ENCODE measurements at regions not wholly inside any gene's neighbourhood (a gene's known extent, or its start where the extent isn't known, plus 50 kb on each side); places are given as distances from the start of the nearest gene placed in this dataset.

DNA sequence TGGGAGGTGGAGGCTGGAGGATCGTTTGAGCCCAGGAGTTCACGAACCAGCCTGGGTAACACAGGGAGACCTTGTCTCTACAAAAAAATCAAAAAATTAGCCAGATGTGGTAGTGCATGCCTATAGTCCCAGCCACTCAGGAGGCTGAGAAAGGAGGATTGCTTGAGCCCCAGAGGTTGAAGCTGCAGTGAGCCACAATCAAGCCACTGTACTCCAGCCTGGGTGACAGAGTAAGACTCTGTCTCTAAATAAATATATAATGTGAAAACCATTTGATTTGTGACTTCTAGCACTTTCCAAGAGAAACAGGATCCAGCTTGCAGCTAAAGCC, 459.1 kb downstream of the SOX9 start:
- TF ChIP-seq, protein P1, sequence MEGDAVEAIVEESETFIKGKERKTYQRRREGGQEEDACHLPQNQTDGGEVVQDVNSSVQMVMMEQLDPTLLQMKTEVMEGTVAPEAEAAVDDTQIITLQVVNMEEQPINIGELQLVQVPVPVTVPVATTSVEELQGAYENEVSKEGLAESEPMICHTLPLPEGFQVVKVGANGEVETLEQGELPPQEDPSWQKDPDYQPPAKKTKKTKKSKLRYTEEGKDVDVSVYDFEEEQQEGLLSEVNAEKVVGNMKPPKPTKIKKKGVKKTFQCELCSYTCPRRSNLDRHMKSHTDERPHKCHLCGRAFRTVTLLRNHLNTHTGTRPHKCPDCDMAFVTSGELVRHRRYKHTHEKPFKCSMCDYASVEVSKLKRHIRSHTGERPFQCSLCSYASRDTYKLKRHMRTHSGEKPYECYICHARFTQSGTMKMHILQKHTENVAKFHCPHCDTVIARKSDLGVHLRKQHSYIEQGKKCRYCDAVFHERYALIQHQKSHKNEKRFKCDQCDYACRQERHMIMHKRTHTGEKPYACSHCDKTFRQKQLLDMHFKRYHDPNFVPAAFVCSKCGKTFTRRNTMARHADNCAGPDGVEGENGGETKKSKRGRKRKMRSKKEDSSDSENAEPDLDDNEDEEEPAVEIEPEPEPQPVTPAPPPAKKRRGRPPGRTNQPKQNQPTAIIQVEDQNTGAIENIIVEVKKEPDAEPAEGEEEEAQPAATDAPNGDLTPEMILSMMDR (IDR thresholded peaks at IDR 0.05; ENCODE audit: control insufficient read depth, extremely low read depth, insufficient read depth): no peak
- H3K4me3 ChIP-seq (ENCODE audit: low read depth, low read length): no peak overlapping the region
- DNase-seq (ENCODE audit: low read depth): no peak

GRCh38 chr17:72580321-72581127, 459.7 kb downstream of the SOX9 start:
- TF ChIP-seq, protein P1 (IDR thresholded peaks at IDR 0.05; ENCODE audit: control insufficient read depth, extremely low read depth, insufficient read depth): no peak
- H3K4me3 ChIP-seq (ENCODE audit: low read depth, low read length): no peak overlapping the region
- DNase-seq (ENCODE audit: low read depth): peak; percentile 72

- TF ChIP-seq, protein P1 (IDR thresholded peaks at IDR 0.05; ENCODE audit: control insufficient read depth, extremely low read depth, insufficient read depth): no peak
- no peak overlapping the region for H3K4me3 ChIP-seq (ENCODE audit: low read depth, low read length)
- no peak for DNase-seq (ENCODE audit: low read depth)
Measured at GRCh38 chr17:72587156-72587555, 466.3 kb downstream of the SOX9 start.

GRCh38 chr17:72587773-72588511, 467.1 kb downstream of the SOX9 start:
- no peak overlapping the region for H3K4me3 ChIP-seq (ENCODE audit: low read depth, low read length)
- no peak for DNase-seq (ENCODE audit: low read depth)
- TF ChIP-seq, protein P1 (IDR thresholded peaks at IDR 0.05; ENCODE audit: control insufficient read depth, extremely low read depth, insufficient read depth): no peak

GRCh38 chr17:72588561-72588960, 467.7 kb downstream of the SOX9 start:
- no peak overlapping the region for H3K4me3 ChIP-seq (ENCODE audit: low read depth, low read length)
- DNase-seq (ENCODE audit: low read depth): no peak
- TF ChIP-seq, protein P1 (IDR thresholded peaks at IDR 0.05; ENCODE audit: control insufficient read depth, extremely low read depth, insufficient read depth): no peak

GRCh38 chr17:72588961-72589360, 468.1 kb downstream of the SOX9 start:
- no peak for DNase-seq (ENCODE audit: low read depth)
- TF ChIP-seq, protein P1 (IDR thresholded peaks at IDR 0.05; ENCODE audit: control insufficient read depth, extremely low read depth, insufficient read depth): no peak
- no peak overlapping the region for H3K4me3 ChIP-seq (ENCODE audit: low read depth, low read length)

All from LNCaP clone FGC (cell line).